SK-N-SH treated with all-trans-retinoic acid at 6 μM for 48 hours (cell line): ENCODE measurements at regions not wholly inside any gene's neighbourhood (a gene's known extent, or its start where the extent isn't known, plus 50 kb on each side); places are given as distances from the start of the nearest gene placed in this dataset.
"Not testable (repeated sequence)": the region's sequence is repeated elsewhere in the genome, so short reads cannot be mapped to it uniquely, and the experiment has no call there.

Experiments
- ATAC-seq: fragments of 200-7000 bp; cut with Tn5 transposase; 3 replicates; pipeline ENCODE4 v1.9.1; 2020; ENCODE audit warnings: mild to moderate bottlenecking, moderate library complexity
- ARNTL ChIP-seq: fragments of 450-650 bp; formaldehyde crosslinking; IDR thresholded peaks from 2 replicates; pipeline ENCODE4 v1.5.0; 2020; ENCODE audit warnings: low read depth, mild to moderate bottlenecking, moderate library complexity, borderline replicate concordance
- BACH2 ChIP-seq: fragments of 250-450 bp; sonication (Bioruptor Pico); IDR thresholded peaks from 2 replicates; pipeline ENCODE4 v1.9.0; 2021; ENCODE audit warnings: mild to moderate bottlenecking, borderline replicate concordance
- CSDC2 ChIP-seq: fragments of 250-450 bp; sonication (Bioruptor Pico); IDR thresholded peaks from 2 replicates; pipeline ENCODE4 v1.5.0; 2020; ENCODE audit warnings: mild to moderate bottlenecking, moderate library complexity
- CSRNP3 ChIP-seq: fragments of 250-450 bp; sonication (Bioruptor Pico); IDR thresholded peaks from 2 replicates; pipeline ENCODE4 v1.5.1; 2021; ENCODE audit warnings: mild to moderate bottlenecking, moderate library complexity
- ESRRG ChIP-seq: fragments of 250-450 bp; sonication (Bioruptor Pico); IDR thresholded peaks from 2 replicates; pipeline ENCODE4 v1.6.1; 2021; ENCODE audit warnings: mild to moderate bottlenecking
- ISL1 ChIP-seq: fragments of 250-450 bp; sonication (Bioruptor Pico); IDR thresholded peaks from 2 replicates; pipeline ENCODE4 v2.1.2; 2022; ENCODE audit warnings: mild to moderate bottlenecking, moderate library complexity
- OSR1 ChIP-seq: fragments of 250-450 bp; sonication (Bioruptor Pico); IDR thresholded peaks from 2 replicates; pipeline ENCODE4 v1.8.0; 2022; ENCODE audit warnings: moderate library complexity, mild to moderate bottlenecking, inconsistent platforms
- PATZ1 ChIP-seq: fragments of 250-450 bp; sonication (Bioruptor Pico); IDR thresholded peaks from 2 replicates; pipeline ENCODE4 v1.8.0; 2020; ENCODE audit warnings: mild to moderate bottlenecking, moderate library complexity, borderline replicate concordance
- POU6F1 ChIP-seq: fragments of 250-450 bp; sonication (Bioruptor Pico); IDR thresholded peaks from 2 replicates; pipeline ENCODE4 v1.8.0; 2021; ENCODE audit warnings: low read depth, mild to moderate bottlenecking, moderate library complexity, borderline replicate concordance
- PPARA ChIP-seq: fragments of 250-450 bp; sonication (Bioruptor Pico); IDR thresholded peaks from 2 replicates; pipeline ENCODE4 v1.5.0; 2020; ENCODE audit warnings: mild to moderate bottlenecking, borderline replicate concordance
- SNAI2 ChIP-seq: fragments of 250-450 bp; sonication (Bioruptor Pico); IDR thresholded peaks from 2 replicates; pipeline ENCODE4 v1.5.0; 2020; ENCODE audit warnings: mild to moderate bottlenecking, moderate library complexity
- TCF4 ChIP-seq: fragments of 250-450 bp; sonication (Bioruptor Pico); IDR thresholded peaks from 2 replicates; pipeline ENCODE4 v1.8.0; 2021; ENCODE audit warnings: mild to moderate bottlenecking, moderate library complexity, borderline replicate concordance
- TSHZ2 ChIP-seq: fragments of 250-450 bp; sonication (Bioruptor Pico); IDR thresholded peaks from 2 replicates; pipeline ENCODE4 v1.5.0; 2020; ENCODE audit warnings: mild to moderate bottlenecking, moderate library complexity
- ZC3H10 ChIP-seq: fragments of 250-450 bp; sonication (Bioruptor Pico); IDR thresholded peaks from 2 replicates; pipeline ENCODE4 v1.5.1; 2021; ENCODE audit warnings: mild to moderate bottlenecking, moderate library complexity
- ZFP30 ChIP-seq: fragments of 450-650 bp; formaldehyde crosslinking; IDR thresholded peaks from 2 replicates; pipeline ENCODE4 v1.5.0; 2022; ENCODE audit warnings: mild to moderate bottlenecking, moderate library complexity
- ZNF565 ChIP-seq: fragments of 450-650 bp; formaldehyde crosslinking; conservative IDR thresholded peaks from 2 replicates; pipeline ENCODE4 v1.5.0; 2020; ENCODE audit warnings: low read depth, mild to moderate bottlenecking, moderate library complexity
- ZNF70 ChIP-seq: fragments of 450-650 bp; formaldehyde crosslinking; IDR thresholded peaks from 2 replicates; pipeline ENCODE4 v1.5.0; 2020; ENCODE audit warnings: mild to moderate bottlenecking, moderate library complexity
- ZNF8 ChIP-seq: fragments of 450-650 bp; formaldehyde crosslinking; IDR thresholded peaks from 2 replicates; pipeline ENCODE4 v1.5.0; 2020; ENCODE audit warnings: mild to moderate bottlenecking, moderate library complexity

- no peak for ATAC-seq
- no peak for TF ChIP-seq PATZ1 (CRISPR knock-in tag)
- no peak for TF ChIP-seq TSHZ2
- TF ChIP-seq TCF4 (CRISPR knock-in tag): no peak
- TF ChIP-seq BACH2: no peak
- no peak for TF ChIP-seq ZC3H10 (CRISPR knock-in tag)
- no peak for TF ChIP-seq CSRNP3 (CRISPR knock-in tag)
- TF ChIP-seq ZNF565: no peak
- TF ChIP-seq ISL1 (CRISPR knock-in tag): no peak
- TF ChIP-seq ZNF70 (CRISPR knock-in tag): no peak
- TF ChIP-seq SNAI2 (CRISPR knock-in tag): no peak
- no peak for TF ChIP-seq CSDC2 (CRISPR knock-in tag)
Measured at GRCh38 chr3:72078676-72079368, 293.9 kb upstream of the PROK2 start.

- ATAC-seq: no peak
Measured at GRCh38 chr3:72077473-72078259, 292.7 kb upstream of the PROK2 start.

GRCh38 chr3:72075848-72076247 lies 290.9 kb upstream of the PROK2 start:
- not testable (repeated sequence) for ATAC-seq

More at GRCh38 chr3:72077473-72078259, 292.7 kb upstream of the PROK2 start:
- TF ChIP-seq ESRRG (CRISPR knock-in tag) (no peak), ZNF8 (CRISPR knock-in tag) (no peak), ZC3H10 (CRISPR knock-in tag) (no peak), ARNTL (no peak), ZNF70 (CRISPR knock-in tag) (no peak), PATZ1 (CRISPR knock-in tag) (no peak), PPARA (CRISPR knock-in tag) (no peak), BACH2 (no peak), ZFP30 (CRISPR knock-in tag) (no peak), OSR1 (CRISPR knock-in tag) (no peak), POU6F1 (CRISPR knock-in tag) (no peak), TSHZ2 (no peak)
